Neural cell (in vitro differentiated cells): ENCODE measurements at regions not wholly inside any gene's neighbourhood (a gene's known extent, or its start where the extent isn't known, plus 50 kb on each side); places are given as distances from the start of the nearest gene placed in this dataset.

Experiments
- H2AFZ ChIP-seq: fragments of 200-600, 300-800 bp; sonication (generic), shearing (Covaris generic); 2 replicates; pipeline ENCODE4 v1.6.0; 2014; ENCODE audit warnings: low read depth, mild to moderate bottlenecking, antibody characterized with exemption, low read length, moderate library complexity
- H3F3A ChIP-seq: fragments of 200-600 bp; shearing (Covaris generic); 2 replicates; pipeline ENCODE4 v1.6.1; 2016; ENCODE audit warnings: mild to moderate bottlenecking, moderate library complexity, mixed read lengths, antibody characterized with exemption, low read length; ENCODE audit not compliant: insufficient read depth, poor library complexity, severe bottlenecking
- H3K27ac ChIP-seq: fragments of 200-600, 300-800 bp; sonication (generic), shearing (Covaris generic); 2 replicates; pipeline ENCODE4 v1.5.1; 2014; ENCODE audit warnings: mild to moderate bottlenecking, low read length, moderate library complexity
- H3K27me3 ChIP-seq: fragments of 300-800, 200-600 bp; sonication (generic), shearing (Covaris generic); 2 replicates; pipeline ENCODE4 v1.6.0; 2014; ENCODE audit warnings: mild to moderate bottlenecking, low read depth, low read length, moderate library complexity; ENCODE audit not compliant: insufficient read depth
- H3K36me3 ChIP-seq: fragments of 300-800, 200-600 bp; sonication (generic), shearing (Covaris generic); 2 replicates; pipeline ENCODE4 v1.5.1; 2014; ENCODE audit warnings: mild to moderate bottlenecking, antibody characterized with exemption, low read length, moderate library complexity; ENCODE audit not compliant: insufficient read depth
- H3K4me2 ChIP-seq: fragments of 300-800, 200-600 bp; sonication (generic), shearing (Covaris generic); 2 replicates; pipeline ENCODE4 v1.6.0; 2014; ENCODE audit warnings: mild to moderate bottlenecking, low read length
- H3K4me3 ChIP-seq: fragments of 300-800, 200-600 bp; sonication (generic), shearing (Covaris generic); 2 replicates; pipeline ENCODE4 v1.5.1; 2014; ENCODE audit warnings: mild to moderate bottlenecking, low read length, moderate library complexity
- H3K79me2 ChIP-seq: fragments of 200-600 bp; shearing (Covaris generic); replicated peaks from 2 replicates; pipeline ENCODE4 v1.6.0; 2014; ENCODE audit warnings: mild to moderate bottlenecking, low read length, moderate library complexity; ENCODE audit not compliant: insufficient read depth
- H3K9ac ChIP-seq: fragments of 300-800, 200-600 bp; sonication (generic), shearing (Covaris generic); 2 replicates; pipeline ENCODE4 v1.6.1; 2016; ENCODE audit warnings: mild to moderate bottlenecking, low read length, mixed read lengths
- H3K9me2 ChIP-seq: fragments of 200-600 bp; shearing (Covaris generic); 2 replicates; pipeline ENCODE4 v1.6.1; 2016; ENCODE audit warnings: mild to moderate bottlenecking, low read length, mixed read lengths; ENCODE audit not compliant: insufficient read depth
- H3K9me3 ChIP-seq: fragments of 200-600, 300-800 bp; sonication (generic), shearing (Covaris generic); 2 replicates; pipeline ENCODE4 v1.6.1; 2016; ENCODE audit warnings: mild to moderate bottlenecking, mixed run types, low read length, moderate library complexity, mixed read lengths
- H4K20me1 ChIP-seq: fragments of 200-600 bp; shearing (Covaris generic); 2 replicates; pipeline ENCODE4 v1.6.1; 2016; ENCODE audit warnings: mild to moderate bottlenecking, mixed run types; ENCODE audit not compliant: insufficient read depth
- CTCF ChIP-seq: fragments of 450-650 bp; IDR thresholded peaks from 2 replicates; pipeline ENCODE4 v1.5.1; 2014; ENCODE audit warnings: antibody characterized with exemption, mild to moderate bottlenecking, moderate library complexity; ENCODE audit not compliant: poor library complexity, severe bottlenecking
- EP300 ChIP-seq: fragments of 450-650 bp; conservative IDR thresholded peaks from 2 replicates; pipeline ENCODE4 v1.6.1; 2014; ENCODE audit warnings: antibody characterized with exemption, mild to moderate bottlenecking, moderate library complexity; ENCODE audit not compliant: poor library complexity, severe bottlenecking
- EZH2 ChIP-seq: fragments of 200-600, 300-800 bp; shearing (Covaris generic), sonication (generic); IDR thresholded peaks from 2 replicates; pipeline ENCODE4 v1.6.1; 2014; ENCODE audit warnings: antibody characterized with exemption, low read length, borderline replicate concordance, mild to moderate bottlenecking; ENCODE audit not compliant: insufficient read depth, poor library complexity, severe bottlenecking
- MXI1 ChIP-seq: fragments of 450-650 bp; conservative IDR thresholded peaks from 2 replicates; pipeline ENCODE4 v1.6.1; 2014; ENCODE audit warnings: antibody characterized with exemption, mild to moderate bottlenecking; ENCODE audit not compliant: poor library complexity, severe bottlenecking
- POLR2AphosphoS5 ChIP-seq: IDR thresholded peaks from 2 replicates; pipeline ENCODE4 v1.6.1; 2012
- RAD21 ChIP-seq: fragments of 450-650 bp; conservative IDR thresholded peaks from 2 replicates; pipeline ENCODE4 v1.6.1; 2014; ENCODE audit warnings: antibody characterized with exemption, mild to moderate bottlenecking, moderate library complexity
- REST ChIP-seq: IDR thresholded peaks from 2 replicates; pipeline ENCODE4 v1.6.1; 2012; ENCODE audit warnings: borderline replicate concordance
- SMC3 ChIP-seq: fragments of 450-650 bp; conservative IDR thresholded peaks from 2 replicates; pipeline ENCODE4 v1.6.1; 2014; ENCODE audit warnings: antibody characterized with exemption, mild to moderate bottlenecking, moderate library complexity; ENCODE audit not compliant: poor library complexity
- TAF1 ChIP-seq: IDR thresholded peaks from 2 replicates; pipeline ENCODE4 v1.6.1; 2012; ENCODE audit warnings: low read depth

- no peaks in the 10 kb centered on the region for H3K9me3 ChIP-seq
- H3K4me3 ChIP-seq: no peak overlapping the region
- H3K9ac ChIP-seq: no peak overlapping the region
- H3K27me3 ChIP-seq: no peaks in the 10 kb centered on the region
- H2AFZ ChIP-seq: no peak overlapping the region
- no peaks in the 10 kb centered on the region for H3K9me2 ChIP-seq
- no peaks in the 10 kb centered on the region for H4K20me1 ChIP-seq
- no peaks in the 10 kb centered on the region for H3K36me3 ChIP-seq
- TF ChIP-seq EZH2 (no peak), CTCF (no peak), POLR2AphosphoS5 (no peak), SMC3 (no peak), RAD21 (no peak), EP300 (no peak), TAF1 (no peak), MXI1 (no peak)
- no peaks in the 10 kb centered on the region for H3K79me2 ChIP-seq
- H3K4me2 ChIP-seq: no peak overlapping the region
- H3K27ac ChIP-seq: no peak overlapping the region
- no peaks in the 10 kb centered on the region for H3F3A ChIP-seq
Measured at GRCh38 chr4:14583331-14583730, 418.9 kb upstream of the CPEB2 start.

GRCh38 chr4:14583752-14584151 lies 418.5 kb upstream of the CPEB2 start:
- H3K27me3 ChIP-seq: no peaks in the 10 kb centered on the region
- H3K9ac ChIP-seq: no peak overlapping the region
- no peaks in the 10 kb centered on the region for H4K20me1 ChIP-seq
- H3F3A ChIP-seq: no peaks in the 10 kb centered on the region
- no peak overlapping the region for H3K27ac ChIP-seq
- H3K79me2 ChIP-seq: no peaks in the 10 kb centered on the region
- no peak overlapping the region for H3K4me2 ChIP-seq
- no peaks in the 10 kb centered on the region for H3K9me2 ChIP-seq
- H2AFZ ChIP-seq: no peak overlapping the region
- H3K9me3 ChIP-seq: no peaks in the 10 kb centered on the region
- TF ChIP-seq POLR2AphosphoS5: no peak
- no peak for TF ChIP-seq REST
- TF ChIP-seq EP300: no peak
- no peak for TF ChIP-seq MXI1
- TF ChIP-seq TAF1: no peak
- no peak for TF ChIP-seq RAD21
- no peak for TF ChIP-seq EZH2
- no peak for TF ChIP-seq CTCF
- TF ChIP-seq SMC3: no peak
- no peaks in the 10 kb centered on the region for H3K36me3 ChIP-seq
- no peak overlapping the region for H3K4me3 ChIP-seq
